ENCODE measurements at regions not wholly inside any gene's neighbourhood (a gene's known extent, or its start where the extent isn't known, plus 50 kb on each side); places are given as distances from the start of the nearest gene placed in this dataset.

DNA sequence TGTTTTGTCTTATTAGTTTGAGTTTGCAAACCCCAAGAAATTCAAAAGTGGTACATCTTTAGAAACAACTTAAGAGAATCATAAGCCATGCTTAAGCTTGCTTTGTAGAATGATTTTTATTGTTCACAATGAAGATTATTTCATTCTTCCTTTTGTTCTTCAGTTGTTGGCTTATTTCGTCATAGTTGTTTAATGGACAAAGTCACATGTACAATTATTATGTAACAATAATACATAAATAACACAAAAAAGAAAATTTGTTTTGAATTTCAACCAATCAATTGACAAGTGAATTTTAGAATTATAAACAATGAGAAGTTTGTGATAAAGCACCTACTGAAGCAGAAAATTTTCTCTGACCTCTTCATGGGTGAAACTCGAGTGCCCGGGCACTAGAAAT is 111.8 kb upstream of the IGF1 start:
- Histone ChIP-seq H3K27ac (ENCODE audit: low read depth, low read length) (no peak overlapping the region), H3K36me3 (ENCODE audit: control insufficient read depth in 2 of 3, insufficient read depth in 3 of 3, low read length in 3 of 3) (no peaks in the 10 kb centered on the region), H3K4me1 (ENCODE audit: control insufficient read depth in 2 of 2, insufficient read depth in 2 of 2, low read length in 2 of 2) (no peaks in the 10 kb centered on the region), H3K9me3 (ENCODE audit: control insufficient read depth in 2 of 3, low read length in 3 of 3) (no peaks in the 10 kb centered on the region), H3K27me3 (ENCODE audit: control insufficient read depth in 2 of 2, insufficient read depth in 2 of 2, low read length in 2 of 2) (no peaks in the 10 kb centered on the region), H3K4me3 (ENCODE audit: low read length) (no peak overlapping the region)
- Mint-ChIP-seq H3K9me3 (peaks cover 0 to 1% (median 0%) of the 10 kb centered on the region in 11 donors), H3K27me3 (no peaks in the 10 kb centered on the region), H3K27ac (no peak overlapping the region), H3K4me1 (no peaks in the 10 kb centered on the region), H3K4me3 (no peak overlapping the region), H3K36me3 (no peaks in the 10 kb centered on the region)
- ATAC-seq: no peak
- no peak for DNase-seq
- ChIA-PET POLR2A (no interaction called here), CTCF (no interaction called here)
- intact Hi-C loops (cut with micrococcal nuclease): no loop called here

DNA sequence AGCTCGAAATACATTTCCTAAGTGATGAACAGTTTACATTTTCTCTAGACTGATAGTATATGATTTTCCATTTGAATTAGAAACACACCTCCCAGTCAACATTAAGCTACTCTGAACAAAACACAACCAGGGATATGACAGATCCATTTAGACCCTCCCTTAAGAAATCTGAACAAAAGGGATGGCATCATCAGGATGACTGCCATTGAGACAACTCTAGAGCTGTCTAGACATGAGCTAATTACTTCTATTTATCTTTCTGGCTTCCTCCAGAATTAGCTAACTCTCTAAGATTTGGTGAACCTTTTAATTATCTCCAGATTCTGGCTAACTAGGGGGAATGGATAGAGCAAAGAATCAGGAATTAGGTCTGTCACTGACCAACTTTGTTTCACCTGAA is 92.9 kb upstream of the IGF1 start:
- H3K4me3 Mint-ChIP-seq: no peak overlapping the region

DNA sequence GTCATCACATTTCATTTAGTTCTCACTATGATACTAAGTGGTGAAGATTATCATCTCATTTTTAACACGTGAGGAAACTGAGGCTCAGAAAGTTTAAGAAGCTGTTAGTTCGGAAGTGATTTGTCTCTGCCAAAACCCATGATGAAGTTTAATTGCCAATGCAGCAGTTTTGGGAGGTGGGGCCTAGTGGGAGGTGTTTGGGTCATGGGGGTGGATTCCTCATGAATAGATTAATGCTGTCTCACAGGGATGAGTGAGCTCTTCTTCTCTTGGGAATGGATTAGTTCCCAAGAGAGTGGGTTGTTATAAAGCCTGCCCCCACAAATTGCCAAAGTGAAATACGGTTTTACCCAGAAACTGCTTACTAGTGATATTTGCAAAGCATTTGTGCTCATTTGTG is 91.5 kb upstream of the IGF1 start:
- ChIA-PET CTCF (no interaction called here), POLR2A (no interaction called here)
- no peak overlapping the region for H3K4me3 Mint-ChIP-seq
- no peak for DNase-seq
- H3K27me3 Mint-ChIP-seq: peaks cover 0 to 19% (median 6%) of the 10 kb centered on the region in 5 donors
- Histone ChIP-seq H3K4me3 (ENCODE audit: low read length) (no peak overlapping the region), H3K27ac (ENCODE audit: low read depth, low read length) (no peak overlapping the region), H3K4me1 (ENCODE audit: control insufficient read depth in 2 of 2, insufficient read depth in 2 of 2, low read length in 2 of 2) (no peaks in the 10 kb centered on the region), H3K36me3 (ENCODE audit: control insufficient read depth in 2 of 3, insufficient read depth in 3 of 3, low read length in 3 of 3) (no peaks in the 10 kb centered on the region), H3K27me3 (ENCODE audit: control insufficient read depth in 2 of 2, insufficient read depth in 2 of 2, low read length in 2 of 2) (no peaks in the 10 kb centered on the region), H3K9me3 (ENCODE audit: control insufficient read depth in 2 of 3, low read length in 3 of 3) (no peaks in the 10 kb centered on the region)
- H3K36me3 Mint-ChIP-seq: no peaks in the 10 kb centered on the region
- no peaks in the 10 kb centered on the region for H3K4me1 Mint-ChIP-seq
- H3K27ac Mint-ChIP-seq: no peak overlapping the region
- intact Hi-C loops (cut with micrococcal nuclease): no loop called here
- ATAC-seq: no peak
- peaks cover 0 to 2% (median 0%) of the 10 kb centered on the region in 11 donors for H3K9me3 Mint-ChIP-seq

More for the DNA sequence above, 92.9 kb upstream of the IGF1 start:
- Histone ChIP-seq H3K27ac (ENCODE audit: low read depth, low read length) (no peak overlapping the region), H3K4me1 (ENCODE audit: control insufficient read depth in 2 of 2, insufficient read depth in 2 of 2, low read length in 2 of 2) (no peaks in the 10 kb centered on the region), H3K4me3 (ENCODE audit: low read length) (no peak overlapping the region), H3K9me3 (ENCODE audit: control insufficient read depth in 2 of 3, low read length in 3 of 3) (no peaks in the 10 kb centered on the region), H3K36me3 (ENCODE audit: control insufficient read depth in 2 of 3, insufficient read depth in 3 of 3, low read length in 3 of 3) (no peaks in the 10 kb centered on the region), H3K27me3 (ENCODE audit: control insufficient read depth in 2 of 2, insufficient read depth in 2 of 2, low read length in 2 of 2) (no peaks in the 10 kb centered on the region)
- no peak for ATAC-seq
- POLR2A ChIA-PET: no interaction called here
- H3K9me3 Mint-ChIP-seq: peaks cover 0 to 4% (median 0%) of the 10 kb centered on the region in 11 donors
- H3K4me1 Mint-ChIP-seq: no peaks in the 10 kb centered on the region
- intact Hi-C loops (cut with micrococcal nuclease): no loop called here
- DNase-seq: no peak
- CTCF ChIA-PET: no interaction called here
- H3K27ac Mint-ChIP-seq: no peak overlapping the region
- H3K36me3 Mint-ChIP-seq: no peaks in the 10 kb centered on the region
- H3K27me3 Mint-ChIP-seq: peaks cover 0 to 19% (median 6%) of the 10 kb centered on the region in 5 donors

DNA sequence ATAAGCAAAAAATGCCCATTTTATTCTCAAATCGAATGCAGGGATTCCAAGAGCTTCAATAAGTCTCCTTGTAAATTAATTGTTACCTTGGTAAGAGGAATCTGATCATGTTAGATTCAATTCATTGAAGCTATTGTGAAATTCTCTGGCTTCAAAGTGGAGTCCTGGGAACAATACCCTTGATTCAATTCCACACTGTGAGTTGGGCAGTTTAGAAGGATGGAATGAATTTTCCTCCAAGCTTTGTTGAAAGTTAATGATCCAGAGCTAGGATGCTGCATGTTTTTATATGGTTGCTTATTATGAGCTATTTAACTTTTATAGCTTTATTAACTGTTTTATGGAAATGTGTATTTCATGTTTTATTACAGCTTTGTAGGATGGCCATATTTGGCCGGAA is 89.9 kb upstream of the IGF1 start:
- CTCF ChIA-PET: no interaction called here
- no peak overlapping the region for H3K27ac ChIP-seq (ENCODE audit: low read depth, low read length)
- H3K4me3 ChIP-seq (ENCODE audit: low read length): no peak overlapping the region
- Mint-ChIP-seq H3K9me3 (peaks cover 0 to 8% (median 0%) of the 10 kb centered on the region in 11 donors), H3K4me3 (no peak overlapping the region), H3K4me1 (no peaks in the 10 kb centered on the region), H3K27ac (no peak overlapping the region), H3K36me3 (no peaks in the 10 kb centered on the region), H3K27me3 (peaks cover 0 to 10% (median 5%) of the 10 kb centered on the region in 5 donors)
- no peaks in the 10 kb centered on the region for H3K36me3 ChIP-seq (ENCODE audit: control insufficient read depth in 2 of 3, insufficient read depth in 3 of 3, low read length in 3 of 3)
- H3K9me3 ChIP-seq (ENCODE audit: control insufficient read depth in 2 of 3, low read length in 3 of 3): no peaks in the 10 kb centered on the region
- no peaks in the 10 kb centered on the region for H3K27me3 ChIP-seq (ENCODE audit: control insufficient read depth in 2 of 2, insufficient read depth in 2 of 2, low read length in 2 of 2)
- no peak for DNase-seq
- ATAC-seq: no peak
- POLR2A ChIA-PET: no interaction called here
- intact Hi-C loops (cut with micrococcal nuclease): no loop called here
- H3K4me1 ChIP-seq (ENCODE audit: control insufficient read depth in 2 of 2, insufficient read depth in 2 of 2, low read length in 2 of 2): no peaks in the 10 kb centered on the region

DNA sequence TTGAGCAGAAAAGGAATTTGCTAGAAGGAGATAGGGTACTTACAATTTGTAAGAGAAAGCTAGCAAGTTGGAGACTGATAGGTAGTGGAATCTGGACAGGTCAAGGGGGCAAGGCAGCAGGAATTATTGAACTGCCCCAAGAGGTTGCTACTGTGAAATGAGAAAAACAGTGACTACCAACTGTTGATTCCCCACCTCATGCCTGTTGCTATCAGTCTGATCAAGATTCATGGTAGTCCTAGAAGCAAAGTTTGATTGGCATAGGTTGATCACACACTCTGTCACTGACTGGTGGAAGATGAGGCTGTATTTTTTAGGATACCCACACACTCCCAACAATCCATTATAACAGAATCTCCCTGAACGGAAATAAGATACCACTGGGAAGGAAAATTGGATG is 89.4 kb upstream of the IGF1 start:
- intact Hi-C loops (cut with micrococcal nuclease): no loop called here
- Mint-ChIP-seq H3K36me3 (no peaks in the 10 kb centered on the region), H3K4me3 (no peak overlapping the region), H3K9me3 (peaks cover 0 to 8% (median 0%) of the 10 kb centered on the region in 11 donors), H3K27ac (no peak overlapping the region), H3K4me1 (no peaks in the 10 kb centered on the region), H3K27me3 (peaks cover 0 to 10% (median 5%) of the 10 kb centered on the region in 5 donors)
- ChIA-PET CTCF (no interaction called here), POLR2A (no interaction called here)
- Histone ChIP-seq H3K27ac (ENCODE audit: low read depth, low read length) (no peak overlapping the region), H3K4me3 (ENCODE audit: low read length) (no peak overlapping the region), H3K4me1 (ENCODE audit: control insufficient read depth in 2 of 2, insufficient read depth in 2 of 2, low read length in 2 of 2) (no peaks in the 10 kb centered on the region), H3K9me3 (ENCODE audit: control insufficient read depth in 2 of 3, low read length in 3 of 3) (no peaks in the 10 kb centered on the region), H3K36me3 (ENCODE audit: control insufficient read depth in 2 of 3, insufficient read depth in 3 of 3, low read length in 3 of 3) (no peaks in the 10 kb centered on the region), H3K27me3 (ENCODE audit: control insufficient read depth in 2 of 2, insufficient read depth in 2 of 2, low read length in 2 of 2) (no peaks in the 10 kb centered on the region)
- no peak for DNase-seq
- no peak for ATAC-seq

DNA sequence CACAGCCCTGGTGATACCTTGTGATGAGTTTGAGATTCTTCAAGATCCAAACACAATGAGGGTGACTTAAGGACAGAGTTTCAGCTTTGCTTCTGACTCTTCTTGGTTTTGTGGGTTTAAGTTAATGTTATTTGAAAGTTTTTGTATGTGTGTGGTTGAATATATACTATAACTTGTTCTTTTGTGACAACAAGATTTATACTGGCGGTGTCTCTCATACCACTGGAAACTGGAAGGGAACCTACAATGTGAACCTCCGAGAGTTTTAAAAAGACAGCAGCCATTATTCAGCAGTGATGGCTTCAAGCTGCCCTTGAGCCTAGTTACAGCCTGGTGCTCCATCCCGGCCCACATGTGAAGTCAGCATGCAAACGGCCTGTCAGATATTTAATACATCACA is 87.9 kb upstream of the IGF1 start:
- Mint-ChIP-seq H3K4me1 (no peaks in the 10 kb centered on the region), H3K4me3 (no peak overlapping the region), H3K36me3 (no peaks in the 10 kb centered on the region), H3K27me3 (peaks cover 0 to 7% (median 0%) of the 10 kb centered on the region in 5 donors), H3K9me3 (peaks cover 0 to 8% (median 0%) of the 10 kb centered on the region in 11 donors), H3K27ac (no peak overlapping the region)
- Histone ChIP-seq H3K36me3 (ENCODE audit: control insufficient read depth in 2 of 3, insufficient read depth in 3 of 3, low read length in 3 of 3) (no peaks in the 10 kb centered on the region), H3K27ac (ENCODE audit: low read depth, low read length) (no peak overlapping the region), H3K9me3 (ENCODE audit: control insufficient read depth in 2 of 3, low read length in 3 of 3) (no peaks in the 10 kb centered on the region), H3K27me3 (ENCODE audit: control insufficient read depth in 2 of 2, insufficient read depth in 2 of 2, low read length in 2 of 2) (no peaks in the 10 kb centered on the region), H3K4me3 (ENCODE audit: low read length) (no peak overlapping the region), H3K4me1 (ENCODE audit: control insufficient read depth in 2 of 2, insufficient read depth in 2 of 2, low read length in 2 of 2) (no peaks in the 10 kb centered on the region)
- intact Hi-C loops (cut with micrococcal nuclease): no loop called here
- ATAC-seq (no peak), DNase-seq (no peak)
- ChIA-PET POLR2A (no interaction called here), CTCF (no interaction called here)

DNA sequence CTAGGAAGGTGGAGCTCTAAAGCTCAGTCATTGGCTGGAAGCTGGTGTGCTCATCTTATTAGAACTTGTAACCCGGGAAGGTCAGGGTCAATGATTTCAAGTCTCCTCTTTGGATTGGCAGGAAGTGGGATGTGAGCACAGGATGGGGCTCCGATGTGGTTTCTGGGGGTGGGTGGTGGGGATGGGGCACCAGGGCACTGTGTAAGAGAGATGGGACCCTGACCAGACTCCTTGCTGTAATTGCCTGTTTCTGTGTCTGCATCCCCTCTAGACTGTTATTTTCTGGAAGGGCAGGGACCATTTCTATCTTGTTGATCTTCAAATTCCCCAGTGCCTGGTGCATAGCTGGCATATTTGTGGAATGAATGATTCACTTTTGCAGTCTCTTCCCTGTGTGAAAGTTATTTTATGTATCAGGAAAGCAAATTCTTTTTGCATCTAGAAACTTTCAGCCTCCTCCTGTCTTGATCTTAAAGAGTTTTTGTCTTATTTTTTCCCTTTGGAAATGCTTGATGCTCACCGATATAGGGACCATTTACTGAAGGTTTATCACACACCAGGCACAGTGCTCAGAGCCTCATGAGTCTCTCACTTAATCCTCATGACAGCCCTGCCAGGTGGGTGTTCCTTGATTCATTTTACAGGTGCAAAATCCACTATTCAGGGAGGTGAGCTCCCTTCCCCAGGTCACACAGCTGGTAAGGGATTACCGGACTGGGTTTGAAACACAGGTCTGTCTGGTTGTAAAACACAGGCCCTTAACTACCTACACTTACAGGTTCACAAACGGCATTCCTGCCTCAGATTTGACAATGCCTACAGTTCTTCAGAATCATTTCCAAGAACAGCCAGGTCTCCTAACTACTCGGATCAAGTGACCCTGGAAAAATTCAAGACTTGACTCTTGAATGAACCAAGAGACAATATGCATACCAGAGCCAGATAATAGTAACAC is 86.9 kb upstream of the IGF1 start:
- CTCF ChIA-PET: no interaction called here

More for the DNA sequence above, 86.9 kb upstream of the IGF1 start:
- Histone ChIP-seq H3K4me1 (ENCODE audit: control insufficient read depth in 2 of 2, insufficient read depth in 2 of 2, low read length in 2 of 2) (no peaks in the 10 kb centered on the region), H3K27ac (ENCODE audit: low read depth, low read length) (no peak overlapping the region), H3K27me3 (ENCODE audit: control insufficient read depth in 2 of 2, insufficient read depth in 2 of 2, low read length in 2 of 2) (no peaks in the 10 kb centered on the region), H3K9me3 (ENCODE audit: control insufficient read depth in 2 of 3, low read length in 3 of 3) (no peaks in the 10 kb centered on the region), H3K36me3 (ENCODE audit: control insufficient read depth in 2 of 3, insufficient read depth in 3 of 3, low read length in 3 of 3) (no peaks in the 10 kb centered on the region), H3K4me3 (ENCODE audit: low read length) (no peak overlapping the region)
- H3K36me3 Mint-ChIP-seq: no peaks in the 10 kb centered on the region
- H3K4me3 Mint-ChIP-seq: no peak overlapping the region
- no peak for ATAC-seq
- peaks cover 0 to 8% (median 1%) of the 10 kb centered on the region in 11 donors for H3K9me3 Mint-ChIP-seq
- no peaks in the 10 kb centered on the region for H3K4me1 Mint-ChIP-seq
- intact Hi-C loops (cut with micrococcal nuclease): no loop called here
- DNase-seq: no peak
- H3K27ac Mint-ChIP-seq: no peak overlapping the region
- H3K27me3 Mint-ChIP-seq: peaks cover 0 to 3% (median 0%) of the 10 kb centered on the region in 5 donors
- POLR2A ChIA-PET: no interaction called here
